T-helper 17 cell (primary cell): ENCODE measurements at regions not wholly inside any gene's neighbourhood (a gene's known extent, or its start where the extent isn't known, plus 50 kb on each side); places are given as distances from the start of the nearest gene placed in this dataset.

ENCODE experiments used
- ATAC-seq: fragments of 150-1000 bp; cut with Tn5 transposase; 2 replicates; pipeline ENCODE4 v1.10.0; 2021; ENCODE audit warnings: mild to moderate bottlenecking, moderate library complexity
- DNase-seq, 3 donors: peaks; one replicate each; pipeline versions ENCODE4 v3.0.0 to v3.0.0-alpha.2; 2020 to 2021
- H3K9me3 ChIP-seq: one replicate; pipeline ENCODE4 v1.7.0; 2013; ENCODE audit warnings: low read length, mild to moderate bottlenecking; ENCODE audit not compliant: control insufficient read depth, poor library complexity, severe bottlenecking
- H3K27ac Mint-ChIP-seq: one replicate; pipeline ENCODE4 v1.8.0; 2022; ENCODE audit warnings: mild to moderate bottlenecking, moderate library complexity, mixed read lengths
- H3K27me3 Mint-ChIP-seq: one replicate; pipeline ENCODE4 v1.8.0; 2022; ENCODE audit warnings: mixed read lengths
- H3K36me3 Mint-ChIP-seq: one replicate; pipeline ENCODE4 v1.8.0; 2022; ENCODE audit warnings: low read depth, mixed read lengths
- H3K4me1 Mint-ChIP-seq: one replicate; pipeline ENCODE4 v1.8.0; 2022; ENCODE audit warnings: mild to moderate bottlenecking, mixed read lengths
- H3K4me3 Mint-ChIP-seq: one replicate; pipeline ENCODE4 v1.8.0; 2022; ENCODE audit warnings: mild to moderate bottlenecking, moderate library complexity, mixed read lengths

- H3K9me3 ChIP-seq = no peaks in the 10 kb centered on the region
- Mint-ChIP-seq H3K4me1 (no peaks in the 10 kb centered on the region), H3K27me3 (no peaks in the 10 kb centered on the region), H3K27ac (no peak overlapping the region), H3K36me3 (no peaks in the 10 kb centered on the region), H3K4me3 (no peak overlapping the region)
- no peak for ATAC-seq
- no peak for DNase-seq
Observed at GRCh38 chr2:52145005-52145404, 1113.1 kb upstream of the NRXN1 start.

- ATAC-seq (no peak), DNase-seq (no peak)
- H3K9me3 ChIP-seq = no peaks in the 10 kb centered on the region
- Mint-ChIP-seq H3K4me3 (no peak overlapping the region), H3K27me3 (no peaks in the 10 kb centered on the region), H3K36me3 (no peaks in the 10 kb centered on the region), H3K4me1 (no peaks in the 10 kb centered on the region), H3K27ac (no peak overlapping the region)
Observed at GRCh38 chr2:52144590-52144989, 1112.7 kb upstream of the NRXN1 start.

- H3K27ac Mint-ChIP-seq = no peak overlapping the region
- DNase-seq (no peak), ATAC-seq (no peak)
- no peaks in the 10 kb centered on the region for H3K27me3 Mint-ChIP-seq
- no peaks in the 10 kb centered on the region for H3K4me1 Mint-ChIP-seq
- no peaks in the 10 kb centered on the region for H3K9me3 ChIP-seq
- H3K36me3 Mint-ChIP-seq = no peaks in the 10 kb centered on the region
- H3K4me3 Mint-ChIP-seq = no peak overlapping the region
Observed at GRCh38 chr2:52141076-52141475, 1109.1 kb upstream of the NRXN1 start.

GRCh38 chr2:52139241-52139640 is 1107.3 kb upstream of the NRXN1 start:
- Mint-ChIP-seq H3K4me1 (no peaks in the 10 kb centered on the region), H3K36me3 (no peaks in the 10 kb centered on the region), H3K27me3 (no peaks in the 10 kb centered on the region), H3K4me3 (no peak overlapping the region), H3K27ac (no peak overlapping the region)
- no peaks in the 10 kb centered on the region for H3K9me3 ChIP-seq
- no peak for DNase-seq
- no peak for ATAC-seq

- no peaks in the 10 kb centered on the region for H3K9me3 ChIP-seq
- H3K27ac Mint-ChIP-seq = no peak overlapping the region
- no peak for ATAC-seq
- DNase-seq = no peak
- no peak overlapping the region for H3K4me3 Mint-ChIP-seq
- H3K36me3 Mint-ChIP-seq = no peaks in the 10 kb centered on the region
- H3K27me3 Mint-ChIP-seq = no peaks in the 10 kb centered on the region
- no peaks in the 10 kb centered on the region for H3K4me1 Mint-ChIP-seq
Observed at GRCh38 chr2:52135235-52135634, 1103.3 kb upstream of the NRXN1 start.

GRCh38 chr2:52128081-52128480 is 1096.1 kb upstream of the NRXN1 start:
- no peak overlapping the region for H3K27ac Mint-ChIP-seq
- no peaks in the 10 kb centered on the region for H3K27me3 Mint-ChIP-seq
- no peaks in the 10 kb centered on the region for H3K9me3 ChIP-seq
- no peak for ATAC-seq
- no peaks in the 10 kb centered on the region for H3K4me1 Mint-ChIP-seq
- H3K36me3 Mint-ChIP-seq = no peaks in the 10 kb centered on the region
- DNase-seq = no peak
- H3K4me3 Mint-ChIP-seq = no peak overlapping the region

GRCh38 chr2:52127527-52127926 is 1095.6 kb upstream of the NRXN1 start:
- no peak overlapping the region for H3K27ac Mint-ChIP-seq
- ATAC-seq (no peak), DNase-seq (no peak)
- H3K36me3 Mint-ChIP-seq = no peaks in the 10 kb centered on the region
- H3K4me1 Mint-ChIP-seq = no peaks in the 10 kb centered on the region
- no peaks in the 10 kb centered on the region for H3K9me3 ChIP-seq
- no peaks in the 10 kb centered on the region for H3K27me3 Mint-ChIP-seq
- no peak overlapping the region for H3K4me3 Mint-ChIP-seq

- H3K9me3 ChIP-seq = no peaks in the 10 kb centered on the region
- Mint-ChIP-seq H3K4me3 (no peak overlapping the region), H3K4me1 (no peaks in the 10 kb centered on the region), H3K36me3 (no peaks in the 10 kb centered on the region), H3K27ac (no peak overlapping the region), H3K27me3 (no peaks in the 10 kb centered on the region)
- no peak for ATAC-seq
- DNase-seq = no peak
Observed at GRCh38 chr2:52117299-52117698, 1085.4 kb upstream of the NRXN1 start.

GRCh38 chr2:52115750-52116149 is 1083.8 kb upstream of the NRXN1 start:
- Mint-ChIP-seq H3K4me3 (no peak overlapping the region), H3K27me3 (no peaks in the 10 kb centered on the region), H3K27ac (no peak overlapping the region), H3K4me1 (no peaks in the 10 kb centered on the region), H3K36me3 (no peaks in the 10 kb centered on the region)
- ATAC-seq (no peak), DNase-seq (no peak)
- H3K9me3 ChIP-seq = no peaks in the 10 kb centered on the region

GRCh38 chr2:52113338-52113737 is 1081.4 kb upstream of the NRXN1 start:
- Mint-ChIP-seq H3K27me3 (no peaks in the 10 kb centered on the region), H3K27ac (no peak overlapping the region), H3K36me3 (no peaks in the 10 kb centered on the region), H3K4me1 (no peaks in the 10 kb centered on the region), H3K4me3 (no peak overlapping the region)
- no peak for ATAC-seq
- no peaks in the 10 kb centered on the region for H3K9me3 ChIP-seq
- no peak for DNase-seq

- Mint-ChIP-seq H3K27me3 (no peaks in the 10 kb centered on the region), H3K4me3 (no peak overlapping the region)
Observed at GRCh38 chr2:52112141-52112540, 1080.2 kb upstream of the NRXN1 start.

GRCh38 chr2:52107124-52107523 is 1075.2 kb upstream of the NRXN1 start:
- ATAC-seq = no peak
- no peak for DNase-seq
- no peak overlapping the region for H3K27ac Mint-ChIP-seq
- H3K4me1 Mint-ChIP-seq = no peaks in the 10 kb centered on the region
- no peaks in the 10 kb centered on the region for H3K27me3 Mint-ChIP-seq
- no peaks in the 10 kb centered on the region for H3K9me3 ChIP-seq
- H3K36me3 Mint-ChIP-seq = no peaks in the 10 kb centered on the region
- H3K4me3 Mint-ChIP-seq = no peak overlapping the region

More at GRCh38 chr2:52112141-52112540, 1080.2 kb upstream of the NRXN1 start:
- DNase-seq = no peak
- H3K9me3 ChIP-seq = no peaks in the 10 kb centered on the region
- Mint-ChIP-seq H3K4me1 (no peaks in the 10 kb centered on the region), H3K36me3 (no peaks in the 10 kb centered on the region), H3K27ac (no peak overlapping the region)
- ATAC-seq = no peak

GRCh38 chr2:52097071-52097470 is 1065.1 kb upstream of the NRXN1 start:
- Mint-ChIP-seq H3K4me1 (no peaks in the 10 kb centered on the region), H3K36me3 (no peaks in the 10 kb centered on the region), H3K27ac (no peak overlapping the region), H3K4me3 (no peak overlapping the region), H3K27me3 (no peaks in the 10 kb centered on the region)
- DNase-seq = no peak
- no peaks in the 10 kb centered on the region for H3K9me3 ChIP-seq
- ATAC-seq = no peak

GRCh38 chr2:52084759-52085158 is 1052.8 kb upstream of the NRXN1 start:
- no peak for DNase-seq
- Mint-ChIP-seq H3K27ac (no peak overlapping the region), H3K27me3 (no peaks in the 10 kb centered on the region), H3K36me3 (no peaks in the 10 kb centered on the region), H3K4me3 (no peak overlapping the region), H3K4me1 (no peaks in the 10 kb centered on the region)
- ATAC-seq = no peak
- no peaks in the 10 kb centered on the region for H3K9me3 ChIP-seq

- H3K27ac Mint-ChIP-seq = no peak overlapping the region
- no peaks in the 10 kb centered on the region for H3K9me3 ChIP-seq
- DNase-seq = no peak
- no peaks in the 10 kb centered on the region for H3K4me1 Mint-ChIP-seq
- ATAC-seq = no peak
- H3K36me3 Mint-ChIP-seq = no peaks in the 10 kb centered on the region
- no peak overlapping the region for H3K4me3 Mint-ChIP-seq
- H3K27me3 Mint-ChIP-seq = no peaks in the 10 kb centered on the region
Observed at GRCh38 chr2:52083214-52083613, 1051.3 kb upstream of the NRXN1 start.
